Vagina (tissue), 2 donors: ENCODE measurements at regions not wholly inside any gene's neighbourhood (a gene's known extent, or its start where the extent isn't known, plus 50 kb on each side); places are given as distances from the start of the nearest gene placed in this dataset.

ENCODE experiments used
- DNase-seq, 2 donors: peaks; one replicate each; pipeline ENCODE4 v3.0.0-alpha.2; 2017; ENCODE audit errors: extremely low spot score in 2 of 2
- H3K27ac ChIP-seq: fragments of 200-600 bp; sonication (generic); one replicate; pipeline ENCODE4 v1.5.1; 2019
- H3K27me3 ChIP-seq: fragments of 200-600 bp; sonication (generic); one replicate; pipeline ENCODE4 v1.5.1; 2019
- H3K36me3 ChIP-seq, 2 donors: fragments of 200-600 bp; sonication (generic); one replicate each; pipeline ENCODE4 v1.5.1; 2017 to 2019
- H3K4me1 ChIP-seq: fragments of 200-600 bp; sonication (generic); one replicate; pipeline ENCODE4 v1.5.1; 2019
- H3K4me3 ChIP-seq, 2 donors: fragments of 200-600 bp; sonication (generic); 1 replicate in 1 of 2; 2 replicates in 1 of 2; pipeline ENCODE4 v1.5.1; 2016 to 2019
- H3K9me3 ChIP-seq: fragments of 200-600 bp; sonication (generic); one replicate; pipeline ENCODE4 v1.5.1; 2019
- CTCF ChIP-seq, 3 experiments: fragments of 450-650 bp in 2 of 3; fragments of 200-600 bp in 1 of 3; sonication (generic) in 1 of 3; IDR thresholded peaks; one replicate each; pipeline ENCODE4 v1.5.1; 2017 to 2019; ENCODE audit warnings: antibody characterized with exemption in 3 of 3, mild to moderate bottlenecking in 2 of 3, moderate library complexity in 2 of 3
- POLR2A ChIP-seq, 2 donors: fragments of 450-650 bp; IDR thresholded peaks; one replicate each; pipeline ENCODE4 v1.6.1; 2017; ENCODE audit warnings: antibody characterized with exemption in 2 of 2, mild to moderate bottlenecking in 2 of 2, moderate library complexity in 2 of 2
- POLR2AphosphoS5 ChIP-seq, 2 donors: sonication (generic); formaldehyde crosslinking; IDR thresholded peaks; one replicate each; pipeline ENCODE4 v1.9.0; 2017; ENCODE audit warnings: antibody characterized with exemption in 2 of 2, mild to moderate bottlenecking in 2 of 2, low read depth in 1 of 2; ENCODE audit not compliant: insufficient read depth in 1 of 2
- intact Hi-C: fragments of 100-400 bp; cut with DNase I; formaldehyde crosslinking; loops from one replicate; pipeline ENCODE4 v1.15.1; 2023

GRCh38 chr5:123681061-123681460, 169.1 kb downstream of the CSNK1G3 start:
- Histone ChIP-seq H3K36me3 (no peaks in the 10 kb centered on the region), H3K4me3 (no peak overlapping the region), H3K4me1 (no peaks in the 10 kb centered on the region), H3K27ac (no peak overlapping the region), H3K9me3 (no peaks in the 10 kb centered on the region), H3K27me3 (no peaks in the 10 kb centered on the region)
- DNase-seq = no peak
- TF ChIP-seq CTCF (IDR thresholded peaks at IDR 0.05) (no peak), POLR2A (IDR thresholded peaks at IDR 0.05) (no peak), POLR2AphosphoS5 (IDR thresholded peaks at IDR 0.05; ENCODE audit: insufficient read depth in 1 of 2, low read depth in 1 of 2) (no peak)
- intact Hi-C loops = no loop called here

- Histone ChIP-seq H3K27me3 (no peaks in the 10 kb centered on the region), H3K36me3 (no peaks in the 10 kb centered on the region), H3K27ac (no peak overlapping the region), H3K9me3 (no peaks in the 10 kb centered on the region), H3K4me1 (peaks cover 17% of the 10 kb centered on the region), H3K4me3 (no peak overlapping the region)
- intact Hi-C loops = no loop called here
- TF ChIP-seq POLR2AphosphoS5 (IDR thresholded peaks at IDR 0.05; ENCODE audit: insufficient read depth in 1 of 2, low read depth in 1 of 2) = no peak
- DNase-seq = no peak
Measured at GRCh38 chr5:123673107-123673506, 161.1 kb downstream of the CSNK1G3 start.

GRCh38 chr5:123671711-123672456, 159.9 kb downstream of the CSNK1G3 start:
- intact Hi-C loops = no loop called here
- Histone ChIP-seq H3K4me1 (peaks cover 17% of the 10 kb centered on the region), H3K27ac (no peak overlapping the region), H3K9me3 (no peaks in the 10 kb centered on the region), H3K4me3 (no peak overlapping the region), H3K36me3 (no peaks in the 10 kb centered on the region), H3K27me3 (no peaks in the 10 kb centered on the region)
- no peak for DNase-seq
- TF ChIP-seq CTCF (IDR thresholded peaks at IDR 0.05) (no peak), POLR2A (IDR thresholded peaks at IDR 0.05) (no peak), POLR2AphosphoS5 (IDR thresholded peaks at IDR 0.05; ENCODE audit: insufficient read depth in 1 of 2, low read depth in 1 of 2) (no peak)

GRCh38 chr5:123671042-123671441, 159.1 kb downstream of the CSNK1G3 start:
- no peaks in the 10 kb centered on the region for H3K36me3 ChIP-seq
- H3K9me3 ChIP-seq = no peaks in the 10 kb centered on the region
- no peaks in the 10 kb centered on the region for H3K27me3 ChIP-seq
- TF ChIP-seq CTCF (IDR thresholded peaks at IDR 0.05) (peak; percentile 32 to 57 (median 51)), POLR2AphosphoS5 (IDR thresholded peaks at IDR 0.05; ENCODE audit: insufficient read depth in 1 of 2, low read depth in 1 of 2) (no peak)
- no peak overlapping the region for H3K27ac ChIP-seq
- H3K4me1 ChIP-seq = peaks cover 17% of the 10 kb centered on the region
- no peak overlapping the region for H3K4me3 ChIP-seq
- intact Hi-C loops = no loop called here
- DNase-seq = no peak
